ENCODE measurements at regions not wholly inside any gene's neighbourhood (a gene's known extent, or its start where the extent isn't known, plus 50 kb on each side); places are given as distances from the start of the nearest gene placed in this dataset.

DNA sequence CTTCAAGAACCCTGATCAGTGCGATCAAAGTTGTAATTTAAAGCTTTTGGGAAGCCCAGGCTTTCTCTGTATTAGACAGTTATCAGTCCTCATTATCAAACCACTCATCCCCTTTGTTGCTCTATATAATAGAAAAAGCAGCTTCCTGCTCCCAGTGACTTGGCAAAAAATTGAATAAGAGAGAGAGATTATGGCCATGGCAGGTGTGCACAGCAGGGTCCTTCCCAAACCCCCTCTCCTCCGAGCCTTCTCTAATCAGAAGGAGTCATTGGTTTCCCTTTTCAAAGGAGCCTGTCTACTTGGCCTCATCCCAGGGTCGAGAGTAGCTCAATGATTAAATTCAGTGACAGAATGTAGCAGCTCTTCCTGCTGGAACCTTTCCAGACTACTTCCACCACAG lies 81.5 kb downstream of the SEMA4F start:
- no peak for TF ChIP-seq POLR2A (IDR thresholded peaks at IDR 0.05; ENCODE audit: extremely low read depth, insufficient read length)
- TF ChIP-seq, protein P1, sequence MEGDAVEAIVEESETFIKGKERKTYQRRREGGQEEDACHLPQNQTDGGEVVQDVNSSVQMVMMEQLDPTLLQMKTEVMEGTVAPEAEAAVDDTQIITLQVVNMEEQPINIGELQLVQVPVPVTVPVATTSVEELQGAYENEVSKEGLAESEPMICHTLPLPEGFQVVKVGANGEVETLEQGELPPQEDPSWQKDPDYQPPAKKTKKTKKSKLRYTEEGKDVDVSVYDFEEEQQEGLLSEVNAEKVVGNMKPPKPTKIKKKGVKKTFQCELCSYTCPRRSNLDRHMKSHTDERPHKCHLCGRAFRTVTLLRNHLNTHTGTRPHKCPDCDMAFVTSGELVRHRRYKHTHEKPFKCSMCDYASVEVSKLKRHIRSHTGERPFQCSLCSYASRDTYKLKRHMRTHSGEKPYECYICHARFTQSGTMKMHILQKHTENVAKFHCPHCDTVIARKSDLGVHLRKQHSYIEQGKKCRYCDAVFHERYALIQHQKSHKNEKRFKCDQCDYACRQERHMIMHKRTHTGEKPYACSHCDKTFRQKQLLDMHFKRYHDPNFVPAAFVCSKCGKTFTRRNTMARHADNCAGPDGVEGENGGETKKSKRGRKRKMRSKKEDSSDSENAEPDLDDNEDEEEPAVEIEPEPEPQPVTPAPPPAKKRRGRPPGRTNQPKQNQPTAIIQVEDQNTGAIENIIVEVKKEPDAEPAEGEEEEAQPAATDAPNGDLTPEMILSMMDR (IDR thresholded peaks at IDR 0.05; ENCODE audit: low read depth, low read length): no peak
- TF ChIP-seq, protein P2, sequence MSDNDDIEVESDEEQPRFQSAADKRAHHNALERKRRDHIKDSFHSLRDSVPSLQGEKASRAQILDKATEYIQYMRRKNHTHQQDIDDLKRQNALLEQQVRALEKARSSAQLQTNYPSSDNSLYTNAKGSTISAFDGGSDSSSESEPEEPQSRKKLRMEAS (IDR thresholded peaks at IDR 0.05; ENCODE audit: low read depth, low read length): no peak

All from NB4 (cell line).